ENCODE measurements at regions not wholly inside any gene's neighbourhood (a gene's known extent, or its start where the extent isn't known, plus 50 kb on each side); places are given as distances from the start of the nearest gene placed in this dataset.

DNA sequence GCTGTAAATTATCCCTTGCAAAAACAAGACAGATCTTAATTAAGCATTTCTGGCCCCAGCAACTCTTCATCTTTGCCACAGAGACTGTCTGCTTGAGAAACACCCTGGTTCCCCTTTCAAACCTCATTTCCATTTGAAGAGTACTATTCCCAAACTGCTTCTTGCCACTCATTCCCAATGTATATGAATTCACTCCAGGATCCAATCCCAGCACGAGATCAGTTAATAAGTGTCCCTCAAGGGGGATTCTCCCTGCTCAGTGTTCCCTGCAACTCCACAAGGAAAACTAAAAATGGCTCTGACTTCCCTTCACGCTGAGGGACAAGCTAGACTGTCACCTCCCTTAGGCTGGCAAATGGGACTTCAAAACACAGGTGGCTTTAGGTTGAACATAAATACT, 173.2 kb downstream of the SIPA1L2 start:
- no peak for TF ChIP-seq EZH2 (IDR thresholded peaks at IDR 0.05; ENCODE audit: borderline replicate concordance, low read depth, low read length, poor library complexity, severe bottlenecking)
- TF ChIP-seq, protein P1, sequence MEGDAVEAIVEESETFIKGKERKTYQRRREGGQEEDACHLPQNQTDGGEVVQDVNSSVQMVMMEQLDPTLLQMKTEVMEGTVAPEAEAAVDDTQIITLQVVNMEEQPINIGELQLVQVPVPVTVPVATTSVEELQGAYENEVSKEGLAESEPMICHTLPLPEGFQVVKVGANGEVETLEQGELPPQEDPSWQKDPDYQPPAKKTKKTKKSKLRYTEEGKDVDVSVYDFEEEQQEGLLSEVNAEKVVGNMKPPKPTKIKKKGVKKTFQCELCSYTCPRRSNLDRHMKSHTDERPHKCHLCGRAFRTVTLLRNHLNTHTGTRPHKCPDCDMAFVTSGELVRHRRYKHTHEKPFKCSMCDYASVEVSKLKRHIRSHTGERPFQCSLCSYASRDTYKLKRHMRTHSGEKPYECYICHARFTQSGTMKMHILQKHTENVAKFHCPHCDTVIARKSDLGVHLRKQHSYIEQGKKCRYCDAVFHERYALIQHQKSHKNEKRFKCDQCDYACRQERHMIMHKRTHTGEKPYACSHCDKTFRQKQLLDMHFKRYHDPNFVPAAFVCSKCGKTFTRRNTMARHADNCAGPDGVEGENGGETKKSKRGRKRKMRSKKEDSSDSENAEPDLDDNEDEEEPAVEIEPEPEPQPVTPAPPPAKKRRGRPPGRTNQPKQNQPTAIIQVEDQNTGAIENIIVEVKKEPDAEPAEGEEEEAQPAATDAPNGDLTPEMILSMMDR (conservative IDR thresholded peaks at IDR 0.05; ENCODE audit: low read depth, low read length): no peak
